Fibroblast of mammary gland (primary cell): ENCODE measurements at regions not wholly inside any gene's neighbourhood (a gene's known extent, or its start where the extent isn't known, plus 50 kb on each side); places are given as distances from the start of the nearest gene placed in this dataset.

Experiments used
- DNase-seq: peaks from one replicate; pipeline ENCODE4 v3.0.0-alpha.2; 2010; ENCODE audit warnings: low read depth
- H3K4me3 ChIP-seq: 2 replicates; pipeline ENCODE4 v1.5.1; 2011; ENCODE audit warnings: low read depth, mild to moderate bottlenecking, low read length, moderate library complexity; ENCODE audit not compliant: control insufficient read depth
- CTCF ChIP-seq: conservative IDR thresholded peaks from 2 replicates; pipeline ENCODE4 v1.5.1; 2011; ENCODE audit warnings: low read depth, low read length, inconsistent platforms; ENCODE audit not compliant: control insufficient read depth, insufficient read depth

- no peak for TF ChIP-seq CTCF
- DNase-seq: no peak
Observed at GRCh38 chr1:38353956-38354355, 307.4 kb upstream of the POU3F1 start.

DNA sequence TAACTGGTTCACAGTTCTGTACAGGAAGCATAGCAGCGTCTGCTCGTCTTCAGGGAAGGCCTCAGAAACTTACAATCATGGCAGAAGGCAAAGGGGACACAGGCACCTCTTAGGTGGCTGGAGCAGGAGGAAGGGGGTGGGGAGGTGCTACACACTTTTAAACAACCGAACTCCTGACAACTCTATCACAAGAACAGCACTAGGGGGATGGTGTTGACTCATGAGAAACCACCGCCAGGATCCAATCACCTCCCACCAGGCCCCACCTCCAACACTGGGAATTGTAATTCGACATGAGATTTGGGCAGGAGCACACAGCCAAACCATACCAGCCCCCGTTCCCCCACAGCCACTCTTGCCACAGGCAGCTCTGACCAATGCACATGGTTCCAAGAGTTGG, 306.3 kb upstream of the POU3F1 start:
- no peak for TF ChIP-seq CTCF
- DNase-seq: no peak
- H3K4me3 ChIP-seq: no peak overlapping the region

More at GRCh38 chr1:38353956-38354355, 307.4 kb upstream of the POU3F1 start:
- no peak overlapping the region for H3K4me3 ChIP-seq

DNA sequence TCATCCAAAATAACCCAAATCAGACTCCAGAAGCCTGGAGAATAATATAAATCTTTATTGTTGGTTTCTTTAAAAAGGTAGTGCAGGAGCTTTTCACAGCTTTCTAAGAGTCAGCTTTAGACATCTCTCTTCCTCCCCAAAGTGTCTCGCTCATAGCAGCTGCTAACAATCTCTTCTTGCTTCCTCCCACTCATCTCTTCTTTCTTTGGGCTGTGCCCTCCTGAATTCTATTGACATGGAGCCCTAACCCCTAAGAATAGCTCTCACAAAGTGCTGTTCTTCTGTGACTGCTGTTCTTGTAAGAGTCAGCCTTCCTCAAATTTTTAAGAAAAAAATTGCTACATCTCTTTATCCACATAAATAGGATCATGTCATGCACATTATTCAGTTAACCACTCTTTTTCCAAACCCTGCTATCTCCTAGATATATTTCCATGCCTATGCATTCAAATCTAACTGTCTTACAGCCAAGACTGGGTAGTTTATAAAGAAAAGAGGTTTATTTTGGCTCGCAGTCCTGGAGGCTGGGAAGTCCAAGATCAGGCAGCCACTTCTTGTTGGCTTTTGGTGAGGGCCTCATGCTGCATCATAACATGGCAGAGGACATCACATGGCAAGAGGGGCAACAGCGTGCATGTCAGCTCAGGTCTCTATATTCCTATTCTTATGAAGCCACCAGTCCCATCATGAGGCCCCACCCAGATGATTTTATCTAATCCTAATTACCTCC, 301.0 kb upstream of the POU3F1 start:
- no peak for DNase-seq
- no peak overlapping the region for H3K4me3 ChIP-seq
- no peak for TF ChIP-seq CTCF

DNA sequence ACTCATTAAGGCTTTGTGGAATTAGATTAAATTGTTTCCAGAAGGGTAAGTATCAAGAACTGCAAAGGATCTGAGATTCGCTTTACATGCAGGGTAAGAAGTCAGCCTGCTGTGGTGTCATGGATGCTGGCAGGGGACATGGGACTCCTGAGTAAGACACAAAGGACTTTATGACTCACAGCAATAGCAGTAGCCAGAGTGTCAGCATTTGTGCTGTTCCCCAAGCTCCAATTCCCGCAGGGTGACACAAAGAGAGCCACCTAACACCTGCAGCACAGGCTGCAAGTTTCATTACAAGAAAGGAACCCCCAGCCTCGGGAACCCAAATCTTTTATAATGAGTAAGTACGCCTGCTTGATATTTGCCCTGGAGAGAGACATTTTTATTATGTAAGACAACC, 298.1 kb upstream of the POU3F1 start:
- no peak for TF ChIP-seq CTCF
- no peak for DNase-seq
- no peak overlapping the region for H3K4me3 ChIP-seq

- no peak for TF ChIP-seq CTCF
Observed at GRCh38 chr1:38341694-38342093, 295.1 kb upstream of the POU3F1 start.

DNA sequence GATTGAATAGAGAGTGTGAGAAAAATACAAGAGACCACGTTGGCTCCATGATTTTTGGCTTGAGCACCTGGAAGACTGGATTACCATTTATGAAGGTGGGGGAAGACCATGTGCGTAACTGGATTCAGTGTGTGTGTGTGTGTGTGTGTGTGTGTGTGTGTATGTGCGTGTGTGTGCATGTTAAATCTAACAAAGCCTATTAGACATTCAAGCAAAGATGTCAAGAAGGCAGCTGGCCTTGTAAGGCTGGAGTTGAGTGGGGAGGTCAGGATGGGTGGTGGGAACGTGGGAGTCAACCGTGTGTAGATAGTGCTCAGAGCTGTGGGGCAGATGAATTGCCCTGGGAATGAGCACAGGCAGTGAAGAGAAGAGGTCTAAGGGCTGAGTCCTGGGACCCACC, 293.8 kb upstream of the POU3F1 start:
- no peak overlapping the region for H3K4me3 ChIP-seq
- no peak for DNase-seq
- TF ChIP-seq CTCF: no peak

More at GRCh38 chr1:38341694-38342093, 295.1 kb upstream of the POU3F1 start:
- H3K4me3 ChIP-seq: no peak overlapping the region
- DNase-seq: no peak

DNA sequence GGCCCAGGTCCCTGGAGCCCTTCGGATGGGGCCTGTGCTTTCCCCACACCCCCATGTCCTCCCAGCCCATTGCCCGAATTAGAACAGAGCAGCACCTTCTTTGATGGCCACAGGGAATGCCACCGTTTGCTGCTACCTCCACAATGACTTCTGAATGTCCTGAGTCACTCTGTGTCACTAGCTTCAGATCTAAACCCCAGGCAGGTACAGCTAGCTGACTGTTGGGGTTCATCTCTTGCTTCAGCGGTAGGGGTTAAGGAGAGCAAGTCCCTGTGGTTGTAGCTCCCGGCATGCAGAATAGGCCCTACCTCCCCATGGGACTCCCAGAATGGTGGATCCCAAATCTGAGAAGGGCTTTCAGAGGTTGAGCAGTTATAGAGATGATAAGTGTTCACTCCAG, 291.1 kb upstream of the POU3F1 start:
- H3K4me3 ChIP-seq: no peak overlapping the region
- TF ChIP-seq CTCF: no peak

More for the DNA sequence above, 291.1 kb upstream of the POU3F1 start:
- no peak for DNase-seq
